HL-60 (cell line): ENCODE measurements at regions not wholly inside any gene's neighbourhood (a gene's known extent, or its start where the extent isn't known, plus 50 kb on each side); places are given as distances from the start of the nearest gene placed in this dataset.
"Not testable (repeated sequence)": the region's sequence is repeated elsewhere in the genome, so short reads cannot be mapped to it uniquely, and the experiment has no call there.

ENCODE experiments used
- DNase-seq, 2 experiments: peaks; one replicate each; pipeline ENCODE4 v3.0.0-alpha.2; 2010 to 2020; ENCODE audit warnings: low read depth in 1 of 2, low spot score in 1 of 2
- H3K27ac ChIP-seq: fragments of 250-450 bp; sonication (Bioruptor Pico); replicated peaks from 2 replicates; pipeline ENCODE4 v1.5.1; 2020; ENCODE audit warnings: mild to moderate bottlenecking, moderate library complexity
- H3K27me3 ChIP-seq: fragments of 250-450 bp; sonication (Bioruptor Pico); 2 replicates; pipeline ENCODE4 v1.5.1; 2021; ENCODE audit warnings: mild to moderate bottlenecking, moderate library complexity; ENCODE audit not compliant: insufficient read depth, poor library complexity, severe bottlenecking
- H3K4me3 ChIP-seq: replicated peaks from 2 replicates; pipeline ENCODE4 v1.5.1; 2011; ENCODE audit warnings: mild to moderate bottlenecking, control low read depth, low read length; ENCODE audit not compliant: insufficient read depth
- CTCF ChIP-seq: IDR thresholded peaks from one replicate; pipeline ENCODE4 v1.5.1; 2011; ENCODE audit warnings: low read length, control low read depth, inconsistent platforms; ENCODE audit not compliant: insufficient read depth
- GABPA ChIP-seq: IDR thresholded peaks from 2 replicates; pipeline ENCODE4 v1.6.1; 2012; ENCODE audit warnings: low read depth
- POLR2AphosphoS5 ChIP-seq: IDR thresholded peaks from 2 replicates; pipeline ENCODE4 v1.6.1; 2012; ENCODE audit warnings: low read depth
- REST ChIP-seq: IDR thresholded peaks from 2 replicates; pipeline ENCODE4 v1.6.1; 2012; ENCODE audit warnings: low read depth; ENCODE audit not compliant: insufficient replicate concordance
- SPI1 ChIP-seq: IDR thresholded peaks from 2 replicates; pipeline ENCODE4 v1.6.1; 2012; ENCODE audit warnings: low read depth, mild to moderate bottlenecking, borderline replicate concordance

GRCh38 chr20:29756664-29757063 lies 1500.8 kb upstream of the DEFB115 start:
- no peak overlapping the region for H3K27ac ChIP-seq
- no peak overlapping the region for H3K4me3 ChIP-seq
- no peaks in the 10 kb centered on the region for H3K27me3 ChIP-seq
- DNase-seq: no peak
- TF ChIP-seq REST: no peak
- TF ChIP-seq GABPA: no peak
- no peak for TF ChIP-seq CTCF
- TF ChIP-seq SPI1: no peak
- TF ChIP-seq POLR2AphosphoS5: no peak

GRCh38 chr20:29761621-29762385 lies 1495.7 kb upstream of the DEFB115 start:
- not testable (repeated sequence) for H3K4me3 ChIP-seq, H3K27me3 ChIP-seq, H3K27ac ChIP-seq, DNase-seq

DNA sequence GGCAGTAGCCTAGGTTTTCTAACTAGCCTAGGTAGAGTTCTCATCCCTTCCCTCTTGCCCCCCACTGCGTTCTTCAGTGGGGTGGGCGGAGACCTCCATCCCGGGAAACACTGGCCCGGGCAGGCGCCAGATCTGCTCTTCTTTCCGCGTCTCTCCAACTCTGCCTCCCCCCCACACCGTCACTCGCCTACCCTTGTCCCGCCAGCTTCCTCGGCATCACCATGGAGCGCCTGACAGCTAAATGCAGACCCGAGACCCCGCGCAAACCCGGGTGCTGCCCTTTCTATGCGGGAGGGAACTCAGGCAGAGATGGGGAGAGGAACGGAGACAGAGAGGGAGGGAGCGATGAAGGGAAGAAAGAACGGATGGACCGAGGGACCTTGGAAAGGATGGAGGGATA lies 1494.8 kb upstream of the DEFB115 start:
- DNase-seq: no peak
- H3K4me3 ChIP-seq: no peak overlapping the region
- H3K27me3 ChIP-seq: no peaks in the 10 kb centered on the region
- H3K27ac ChIP-seq: no peak overlapping the region
- TF ChIP-seq POLR2AphosphoS5: no peak
- no peak for TF ChIP-seq REST
- TF ChIP-seq GABPA: no peak
- TF ChIP-seq CTCF: no peak
- no peak for TF ChIP-seq SPI1

- H3K27me3 ChIP-seq: no peaks in the 10 kb centered on the region
- H3K27ac ChIP-seq: no peak overlapping the region
- DNase-seq: no peak
- H3K4me3 ChIP-seq: no peak overlapping the region
- TF ChIP-seq CTCF (no peak), REST (no peak), SPI1 (no peak), POLR2AphosphoS5 (no peak), GABPA (no peak)
These were observed 1493.5 kb upstream of the DEFB115 start for GRCh38 chr20:29763821-29764511.

- not testable (repeated sequence) for H3K27ac ChIP-seq, H3K4me3 ChIP-seq, H3K27me3 ChIP-seq, DNase-seq
These were observed 1492.4 kb upstream of the DEFB115 start for GRCh38 chr20:29764922-29765610.

DNA sequence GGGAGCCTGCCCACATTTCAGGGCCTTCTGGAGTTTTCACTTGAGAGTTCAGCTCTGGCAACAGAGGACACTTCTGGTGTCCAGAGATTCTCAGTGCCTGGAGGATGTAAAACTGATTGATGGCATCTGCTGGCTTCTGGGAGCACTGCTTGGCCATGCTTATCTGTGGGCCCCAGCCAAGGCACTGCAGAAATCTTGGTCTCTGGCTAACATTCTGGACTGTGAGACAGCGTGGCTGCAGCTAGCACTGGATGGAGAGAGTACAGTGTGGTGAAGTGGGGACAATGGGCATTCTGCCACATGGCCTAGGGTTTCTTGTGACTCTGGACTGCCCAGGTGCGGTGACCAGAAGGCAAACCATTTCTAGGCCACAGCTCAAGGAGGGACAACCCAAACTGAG lies 1479.4 kb upstream of the DEFB115 start:
- not testable (repeated sequence) for H3K27ac ChIP-seq, DNase-seq, H3K4me3 ChIP-seq, H3K27me3 ChIP-seq
